PC-9 (cell line): ENCODE measurements at regions not wholly inside any gene's neighbourhood (a gene's known extent, or its start where the extent isn't known, plus 50 kb on each side); places are given as distances from the start of the nearest gene placed in this dataset.
A peak's percentile ranks its signal among the peaks of the same experiment; 100 is the strongest.
"Not testable (repeated sequence)": the region's sequence is repeated elsewhere in the genome, so short reads cannot be mapped to it uniquely, and the experiment has no call there.

Experiments
- BruUV-seq: library from RNA; stranded (reverse); fragments of 400-500 nt; replicated peaks from 2 replicates; lab custom pipeline; 2021; lab: Mats Ljungman, UMichigan
- CTCF ChIA-PET: fragments of 300-600 bp; sonication (Branson Sonifier 250); formaldehyde crosslinking; loops from one replicate; lab custom pipeline; 2022; ENCODE audit warnings: antibody characterized with exemption; lab: Charles Lee
- POLR2A ChIA-PET: fragments of 300-600 bp; sonication (Branson Sonifier 250); formaldehyde crosslinking; loops from one replicate; lab custom pipeline; 2022; ENCODE audit warnings: antibody characterized with exemption; ENCODE audit not compliant: unreplicated experiment; lab: Charles Lee
- DNase-seq, 2 experiments: peaks; one replicate each; pipeline versions ENCODE4 v3.0.0 to v3.0.0-alpha.2; 2015 to 2022; ENCODE audit warnings: mixed read lengths in 1 of 2
- H2AFZ ChIP-seq: fragments of 200-600 bp; sonication (generic); 2 replicates; pipeline ENCODE4 v1.8.1; 2017; ENCODE audit warnings: antibody characterized with exemption
- H3F3A ChIP-seq: fragments of 200-600 bp; sonication (generic); 2 replicates; pipeline ENCODE4 v1.8.1; 2017; ENCODE audit warnings: antibody characterized with exemption, mild to moderate bottlenecking, low read depth; ENCODE audit not compliant: insufficient read depth
- H3K27ac ChIP-seq: fragments of 200-600 bp; sonication (generic); 2 replicates; pipeline ENCODE4 v1.6.1; 2016; ENCODE audit warnings: mixed run types
- H3K27me3 ChIP-seq: fragments of 200-600 bp; sonication (generic); 2 replicates; pipeline ENCODE4 v1.6.1; 2016; ENCODE audit warnings: low read depth, mixed run types; ENCODE audit not compliant: insufficient read depth
- H3K36me3 ChIP-seq: fragments of 200-600 bp; sonication (generic); 2 replicates; pipeline ENCODE4 v1.6.1; 2016; ENCODE audit warnings: low read depth, mixed run types
- H3K4me1 ChIP-seq: fragments of 200-600 bp; sonication (generic); replicated peaks from 2 replicates; pipeline ENCODE4 v1.6.1; 2016; ENCODE audit warnings: mixed run types; ENCODE audit not compliant: insufficient read depth
- H3K4me2 ChIP-seq: fragments of 200-600 bp; sonication (generic); 2 replicates; pipeline ENCODE4 v1.6.1; 2017; ENCODE audit warnings: mixed run types
- H3K4me3 ChIP-seq: fragments of 200-600 bp; sonication (generic); 2 replicates; pipeline ENCODE4 v1.6.1; 2016; ENCODE audit warnings: mixed run types
- H3K79me2 ChIP-seq: fragments of 200-600 bp; sonication (generic); 2 replicates; pipeline ENCODE4 v1.6.1; 2017; ENCODE audit warnings: low read depth, mixed run types
- H3K9me2 ChIP-seq: fragments of 200-600 bp; sonication (generic); 2 replicates; pipeline ENCODE4 v1.8.1; 2017; ENCODE audit warnings: mild to moderate bottlenecking; ENCODE audit not compliant: insufficient read depth
- H3K9me3 ChIP-seq: fragments of 200-600 bp; sonication (generic); 2 replicates; pipeline ENCODE4 v1.8.1; 2016; ENCODE audit warnings: low read depth; ENCODE audit not compliant: insufficient read depth
- H4K20me1 ChIP-seq: fragments of 200-600 bp; sonication (generic); 2 replicates; pipeline ENCODE4 v1.8.1; 2017; ENCODE audit not compliant: insufficient read depth
- EZH2 ChIP-seq: fragments of 200-600 bp; sonication (generic); IDR thresholded peaks from 2 replicates; pipeline ENCODE4 v1.8.0; 2017; ENCODE audit warnings: antibody characterized with exemption, low read depth
- intact Hi-C: fragments of 100-400 bp; cut with micrococcal nuclease; formaldehyde crosslinking; loops from one replicate; pipeline ENCODE4 v1.10.0; 2022; ENCODE audit not compliant: unreplicated experiment
- TF ChIP-seq, protein P1 (sequence below): fragments of 200-600 bp; sonication (generic); conservative IDR thresholded peaks from 2 replicates; pipeline ENCODE4 v1.6.1; 2017; ENCODE audit warnings: mixed run types, antibody characterized with exemption, mild to moderate bottlenecking, moderate library complexity

DNA sequence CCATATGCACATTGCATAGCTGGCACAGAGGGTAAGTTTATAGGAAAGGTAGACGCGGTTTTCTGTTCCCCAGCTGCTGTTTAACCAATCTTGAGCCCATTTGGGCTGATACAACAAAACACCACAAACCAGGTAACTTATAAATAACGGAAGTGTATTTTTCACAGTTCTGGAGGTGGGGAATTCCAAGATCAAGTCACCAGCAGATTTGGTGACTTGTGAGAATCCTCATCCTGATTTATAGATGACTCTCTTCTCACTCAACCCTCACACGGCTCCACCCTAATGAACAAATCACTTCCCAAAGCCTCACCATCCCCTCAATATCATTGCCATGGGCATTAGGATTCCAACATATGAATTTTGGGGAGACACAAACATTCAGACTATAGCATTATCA, 694.4 kb upstream of the NR2F2 start:
- no peak overlapping the region for H3K4me3 ChIP-seq
- H3K79me2 ChIP-seq: no peaks in the 10 kb centered on the region
- no peak overlapping the region for H3K4me2 ChIP-seq
- DNase-seq: no peak
- no peaks in the 10 kb centered on the region for H3K9me2 ChIP-seq
- H3K4me1 ChIP-seq: peaks cover 13% of the 10 kb centered on the region
- no peaks in the 10 kb centered on the region for H3K27me3 ChIP-seq
- no TSS peak for BruUV-seq
- TF ChIP-seq EZH2: no peak
- TF ChIP-seq, protein P1, sequence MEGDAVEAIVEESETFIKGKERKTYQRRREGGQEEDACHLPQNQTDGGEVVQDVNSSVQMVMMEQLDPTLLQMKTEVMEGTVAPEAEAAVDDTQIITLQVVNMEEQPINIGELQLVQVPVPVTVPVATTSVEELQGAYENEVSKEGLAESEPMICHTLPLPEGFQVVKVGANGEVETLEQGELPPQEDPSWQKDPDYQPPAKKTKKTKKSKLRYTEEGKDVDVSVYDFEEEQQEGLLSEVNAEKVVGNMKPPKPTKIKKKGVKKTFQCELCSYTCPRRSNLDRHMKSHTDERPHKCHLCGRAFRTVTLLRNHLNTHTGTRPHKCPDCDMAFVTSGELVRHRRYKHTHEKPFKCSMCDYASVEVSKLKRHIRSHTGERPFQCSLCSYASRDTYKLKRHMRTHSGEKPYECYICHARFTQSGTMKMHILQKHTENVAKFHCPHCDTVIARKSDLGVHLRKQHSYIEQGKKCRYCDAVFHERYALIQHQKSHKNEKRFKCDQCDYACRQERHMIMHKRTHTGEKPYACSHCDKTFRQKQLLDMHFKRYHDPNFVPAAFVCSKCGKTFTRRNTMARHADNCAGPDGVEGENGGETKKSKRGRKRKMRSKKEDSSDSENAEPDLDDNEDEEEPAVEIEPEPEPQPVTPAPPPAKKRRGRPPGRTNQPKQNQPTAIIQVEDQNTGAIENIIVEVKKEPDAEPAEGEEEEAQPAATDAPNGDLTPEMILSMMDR: no peak
- H3K27ac ChIP-seq: peak overlapping the region; percentile 71; the same call in 1 of the 2 replicates
- ChIA-PET CTCF (no interaction called here), POLR2A (no interaction called here)
- no peaks in the 10 kb centered on the region for H3K36me3 ChIP-seq
- H2AFZ ChIP-seq: no peak overlapping the region; the same call in 1 of the 2 replicates
- intact Hi-C loops: loop anchor here (10.0 kb wide), 1 partner anchor 689 kb away; no protein-coding TSS in a partner anchor
- H3F3A ChIP-seq: no peaks in the 10 kb centered on the region
- peaks cover 2% of the 10 kb centered on the region; the same call in 1 of the 2 replicates for H3K9me3 ChIP-seq
- H4K20me1 ChIP-seq: no peaks in the 10 kb centered on the region

DNA sequence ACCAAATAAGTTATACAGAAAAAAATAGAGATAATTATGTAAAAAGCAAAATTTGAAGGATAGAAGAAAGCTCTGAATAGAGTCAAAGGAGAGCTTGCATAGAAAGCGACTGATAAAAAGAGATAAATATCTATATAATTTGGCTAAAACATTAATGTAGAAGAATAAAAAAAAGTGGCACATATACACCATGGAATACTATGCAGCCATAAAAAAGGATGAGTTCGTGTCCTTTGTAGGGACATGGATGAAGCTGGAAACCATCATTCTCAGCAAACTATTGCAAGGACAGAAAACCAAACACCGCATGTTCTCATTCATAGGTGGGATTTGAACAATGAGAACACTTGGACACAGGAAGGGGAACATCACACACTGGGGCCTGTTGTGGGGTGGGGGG, 693.3 kb upstream of the NR2F2 start:
- H3K4me3 ChIP-seq, H3K4me2 ChIP-seq, POLR2A ChIA-PET, H3K79me2 ChIP-seq, H2AFZ ChIP-seq, H3K9me3 ChIP-seq, BruUV-seq, H4K20me1 ChIP-seq, CTCF ChIA-PET, H3K27me3 ChIP-seq, DNase-seq, H3K27ac ChIP-seq, H3K9me2 ChIP-seq, H3K36me3 ChIP-seq, H3F3A ChIP-seq: not testable (repeated sequence)
- H3K4me1 ChIP-seq: peaks cover 13% of the 10 kb centered on the region
- intact Hi-C loops: loop anchor here (10.0 kb wide), 1 partner anchor 688 kb away; no protein-coding TSS in a partner anchor

DNA sequence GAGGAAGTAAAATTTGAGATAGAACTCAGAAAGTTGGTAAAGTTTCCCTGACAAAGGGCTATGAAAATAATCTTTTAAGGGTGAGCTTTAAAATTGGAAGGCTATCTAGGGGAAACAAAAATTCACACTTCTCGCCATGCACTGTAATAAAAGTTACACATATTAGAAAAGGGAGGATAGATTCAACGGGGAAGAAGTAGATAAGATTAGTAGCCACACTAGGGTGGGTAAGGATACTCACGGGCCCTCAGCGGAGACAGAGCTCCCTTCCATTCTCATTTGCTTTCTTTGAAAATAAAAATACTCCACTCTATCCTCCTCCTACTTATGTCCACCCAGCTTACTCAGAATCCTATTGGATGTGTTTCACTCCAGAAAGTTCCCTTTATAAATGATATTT, 691.3 kb upstream of the NR2F2 start:
- Histone ChIP-seq H2AFZ (no peak overlapping the region), H3K36me3 (no peaks in the 10 kb centered on the region), H3K27me3 (no peaks in the 10 kb centered on the region), H3K9me3 (no peaks in the 10 kb centered on the region), H4K20me1 (no peaks in the 10 kb centered on the region), H3K9me2 (no peaks in the 10 kb centered on the region), H3K4me1 (peaks cover 13% of the 10 kb centered on the region), H3F3A (no peaks in the 10 kb centered on the region), H3K4me2 (no peak overlapping the region), H3K79me2 (no peaks in the 10 kb centered on the region), H3K4me3 (no peak overlapping the region), H3K27ac (no peak overlapping the region)
- DNase-seq: no peak
- POLR2A ChIA-PET: no interaction called here
- CTCF ChIA-PET: no interaction called here
- intact Hi-C loops: loop anchor here (10.0 kb wide), 1 partner anchor 686 kb away; no protein-coding TSS in a partner anchor
- BruUV-seq: no TSS peak
- TF ChIP-seq EZH2: no peak
- TF ChIP-seq, protein P1: no peak
